ENCODE measurements at regions not wholly inside any gene's neighbourhood (a gene's known extent, or its start where the extent isn't known, plus 50 kb on each side); places are given as distances from the start of the nearest gene placed in this dataset.
A peak's percentile ranks its signal among the peaks of the same experiment; 100 is the strongest.

DNA sequence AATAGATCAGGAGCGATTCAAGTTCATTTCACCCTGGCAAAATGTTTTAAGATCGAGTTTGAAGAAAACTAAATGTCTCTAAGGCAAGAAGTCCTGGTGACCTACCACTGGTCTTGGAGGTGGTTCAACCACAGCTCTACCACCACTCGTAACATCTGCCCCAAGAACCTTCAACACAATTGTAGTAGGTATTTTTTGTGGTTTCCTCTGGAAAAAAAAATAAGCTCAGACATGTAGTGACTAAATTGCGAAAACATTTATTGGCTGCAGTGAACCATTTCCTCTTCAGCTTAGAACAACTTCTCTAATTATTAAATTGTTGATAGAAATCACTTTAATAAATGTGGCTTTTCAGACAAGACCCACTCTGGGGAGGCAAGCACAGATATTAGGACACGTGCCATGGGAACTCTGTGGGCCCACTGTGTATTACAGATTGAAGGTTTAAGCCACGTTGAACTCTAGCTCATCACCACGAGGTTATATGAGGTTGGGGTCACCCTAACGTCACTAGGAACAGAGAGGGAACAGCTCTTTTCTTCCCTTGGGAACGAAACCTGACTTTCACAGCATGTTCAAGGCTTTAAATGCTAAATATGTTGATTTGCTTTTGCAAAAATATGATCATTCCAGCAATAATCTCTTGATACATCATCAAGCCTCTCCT, 142.9 kb downstream of the HSD17B3 start:
- CTCF ChIA-PET, result interaction anchor here (0.6 to 1.1 kb wide), 2 partner anchors 10 to 160 kb away, joined by 3 to 5 read pairs; no protein-coding TSS in a partner anchor

DNA sequence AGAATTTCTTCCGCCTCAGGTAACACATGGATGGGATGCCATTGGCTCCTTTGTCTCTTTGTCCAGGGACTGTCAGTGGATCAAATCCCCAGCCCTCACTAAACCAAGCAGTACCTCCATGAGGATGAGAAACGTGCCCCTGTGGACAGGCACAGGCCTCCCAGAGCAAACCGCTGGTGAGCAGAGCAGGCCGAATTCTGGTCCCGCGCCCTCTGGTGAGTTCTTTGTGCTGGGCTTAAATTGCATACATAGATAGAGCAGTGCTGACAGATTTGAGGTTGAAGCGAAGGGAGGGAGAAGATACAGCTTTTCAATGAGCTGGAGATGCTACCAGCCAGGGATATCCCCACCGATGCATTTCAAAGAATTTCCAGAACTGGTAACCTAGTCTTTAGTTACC, 143.8 kb downstream of the HSD17B3 start:
- H3K27me3 ChIP-seq (ENCODE audit: control insufficient read depth in 2 of 2, insufficient read depth in 2 of 2, low read length in 2 of 2), result no peaks in the 10 kb centered on the region
- intact Hi-C loops (cut with micrococcal nuclease), result no loop called here
- DNase-seq (no peak), ATAC-seq (no peak)
- H3K36me3 Mint-ChIP-seq, result peaks cover 0 to 3% (median 0%) of the 10 kb centered on the region in 5 donors
- peaks cover 0 to 32% (median 6%) of the 10 kb centered on the region in 5 donors for H3K27me3 Mint-ChIP-seq
- H3K27ac ChIP-seq (ENCODE audit: low read depth, low read length), result no peak overlapping the region
- ChIA-PET CTCF (interaction anchor here (0.6 kb wide), 1 partner anchor 159 kb away, joined by 3 read pairs; no protein-coding TSS in a partner anchor), POLR2A (no interaction called here)
- H3K4me3 ChIP-seq (ENCODE audit: low read length), result no peak overlapping the region
- H3K4me1 ChIP-seq (ENCODE audit: control insufficient read depth in 2 of 2, insufficient read depth in 2 of 2, low read length in 2 of 2), result no peaks in the 10 kb centered on the region
- no peaks in the 10 kb centered on the region for H3K9me3 ChIP-seq (ENCODE audit: control insufficient read depth in 2 of 3, low read length in 3 of 3)
- no peaks in the 10 kb centered on the region for H3K36me3 ChIP-seq (ENCODE audit: control insufficient read depth in 2 of 3, insufficient read depth in 3 of 3, low read length in 3 of 3)
- no peak overlapping the region for H3K4me3 Mint-ChIP-seq
- H3K4me1 Mint-ChIP-seq, result peaks cover 4 to 29% (median 14%) of the 10 kb centered on the region in 7 donors
- H3K27ac Mint-ChIP-seq, result no peak overlapping the region
- H3K9me3 Mint-ChIP-seq, result peaks cover 0 to 3% (median 0%) of the 10 kb centered on the region in 11 donors

More for the DNA sequence above, 142.9 kb downstream of the HSD17B3 start:
- Histone ChIP-seq H3K27ac (ENCODE audit: low read depth, low read length) (no peak overlapping the region), H3K36me3 (ENCODE audit: control insufficient read depth in 2 of 3, insufficient read depth in 3 of 3, low read length in 3 of 3) (no peaks in the 10 kb centered on the region), H3K27me3 (ENCODE audit: control insufficient read depth in 2 of 2, insufficient read depth in 2 of 2, low read length in 2 of 2) (no peaks in the 10 kb centered on the region), H3K9me3 (ENCODE audit: control insufficient read depth in 2 of 3, low read length in 3 of 3) (no peaks in the 10 kb centered on the region), H3K4me1 (ENCODE audit: control insufficient read depth in 2 of 2, insufficient read depth in 2 of 2, low read length in 2 of 2) (no peaks in the 10 kb centered on the region), H3K4me3 (ENCODE audit: low read length) (no peak overlapping the region)
- no peak for ATAC-seq
- H3K4me3 Mint-ChIP-seq, result no peak overlapping the region
- H3K9me3 Mint-ChIP-seq, result peaks cover 0 to 3% (median 0%) of the 10 kb centered on the region in 11 donors
- H3K27me3 Mint-ChIP-seq, result peaks cover 0 to 32% (median 6%) of the 10 kb centered on the region in 5 donors
- intact Hi-C loops (cut with micrococcal nuclease), result no loop called here
- peaks cover 4 to 29% (median 14%) of the 10 kb centered on the region in 7 donors for H3K4me1 Mint-ChIP-seq
- peaks cover 0 to 3% (median 0%) of the 10 kb centered on the region in 5 donors for H3K36me3 Mint-ChIP-seq
- POLR2A ChIA-PET, result no interaction called here
- DNase-seq, result no peak
- peak overlapping the region in 1 of 9 donors; percentile 39 for H3K27ac Mint-ChIP-seq

DNA sequence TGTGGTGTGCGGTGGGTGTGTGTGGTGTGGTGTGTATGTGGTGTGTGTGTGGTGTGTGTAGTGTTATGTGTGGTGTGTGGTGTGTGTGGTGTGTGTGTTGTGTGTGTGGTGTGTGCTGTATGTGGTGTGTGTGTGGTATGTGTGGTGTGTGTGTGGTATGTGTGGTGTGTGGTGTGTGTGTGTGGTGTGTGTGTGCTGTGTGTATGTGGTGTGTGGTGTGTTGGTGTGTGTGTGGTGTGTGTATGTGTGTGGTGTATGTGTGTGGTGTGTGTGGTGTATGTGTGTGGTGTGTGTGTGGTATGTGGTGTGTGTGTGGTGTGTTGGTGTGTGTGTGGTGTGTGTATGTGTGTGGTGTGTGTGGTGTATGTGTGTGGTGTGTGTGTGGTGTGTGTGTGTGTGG, 144.3 kb downstream of the HSD17B3 start:
- Histone ChIP-seq H3K27ac (ENCODE audit: low read depth, low read length) (no peak overlapping the region), H3K4me3 (ENCODE audit: low read length) (no peak overlapping the region), H3K36me3 (ENCODE audit: control insufficient read depth in 2 of 3, insufficient read depth in 3 of 3, low read length in 3 of 3) (no peaks in the 10 kb centered on the region), H3K9me3 (ENCODE audit: control insufficient read depth in 2 of 3, low read length in 3 of 3) (no peaks in the 10 kb centered on the region), H3K4me1 (ENCODE audit: control insufficient read depth in 2 of 2, insufficient read depth in 2 of 2, low read length in 2 of 2) (no peaks in the 10 kb centered on the region), H3K27me3 (ENCODE audit: control insufficient read depth in 2 of 2, insufficient read depth in 2 of 2, low read length in 2 of 2) (no peaks in the 10 kb centered on the region)
- intact Hi-C loops (cut with micrococcal nuclease), result no loop called here
- peaks cover 0 to 3% (median 0%) of the 10 kb centered on the region in 11 donors for H3K9me3 Mint-ChIP-seq
- peak overlapping the region in 1 of 9 donors; percentile 10 for H3K27ac Mint-ChIP-seq
- ChIA-PET POLR2A (no interaction called here), CTCF (no interaction called here)
- peaks cover 0 to 3% (median 0%) of the 10 kb centered on the region in 5 donors for H3K36me3 Mint-ChIP-seq
- peaks cover 4 to 29% (median 14%) of the 10 kb centered on the region in 7 donors for H3K4me1 Mint-ChIP-seq
- DNase-seq (no peak), ATAC-seq (no peak)
- peaks cover 0 to 32% (median 6%) of the 10 kb centered on the region in 5 donors for H3K27me3 Mint-ChIP-seq
- peak overlapping the region in 2 of 10 donors; percentile 14 to 42 for H3K4me3 Mint-ChIP-seq

DNA sequence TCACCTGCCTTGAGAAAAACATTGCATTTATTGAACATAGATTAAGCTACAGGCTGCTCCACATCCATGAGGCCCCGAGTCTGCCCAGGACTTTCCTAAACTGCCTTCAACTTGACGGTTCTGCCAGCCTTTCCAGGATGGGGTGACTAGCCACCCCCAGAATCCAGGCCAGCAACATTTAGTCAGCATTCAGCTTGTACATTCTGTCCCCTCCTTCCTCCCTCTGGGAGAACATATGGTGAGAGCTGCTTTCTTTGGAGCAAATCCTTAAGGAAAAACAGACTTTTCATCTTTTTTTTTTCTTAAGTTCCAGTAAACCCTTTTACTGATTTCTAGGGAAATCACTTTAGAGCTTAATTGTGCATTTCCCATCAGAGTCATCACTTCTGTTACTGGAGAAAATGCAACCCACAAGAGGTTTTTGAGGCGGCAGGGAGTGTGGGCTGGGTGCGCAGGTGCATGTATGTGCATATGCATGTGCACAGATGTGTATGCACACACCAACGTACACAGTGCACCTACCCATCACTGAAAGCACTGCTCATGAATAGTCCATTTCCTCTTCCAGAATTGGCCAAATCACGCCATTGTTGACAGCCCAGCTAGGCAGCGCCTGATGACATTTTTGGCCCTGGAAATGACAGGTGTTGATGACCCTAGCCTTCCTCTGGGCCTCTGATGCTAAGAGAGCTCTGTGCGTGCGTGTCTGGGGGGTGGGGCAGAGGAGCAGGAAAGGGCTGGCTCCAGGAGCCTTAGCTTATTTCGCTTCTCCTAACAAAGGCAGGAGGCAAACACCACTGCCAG, 145.6 kb downstream of the HSD17B3 start:
- DNase-seq, result no peak
- no peaks in the 10 kb centered on the region for H3K4me1 ChIP-seq (ENCODE audit: control insufficient read depth in 2 of 2, insufficient read depth in 2 of 2, low read length in 2 of 2)
- H3K27me3 Mint-ChIP-seq, result peaks cover 0 to 27% (median 6%) of the 10 kb centered on the region in 5 donors
- H3K9me3 ChIP-seq (ENCODE audit: control insufficient read depth in 2 of 3, low read length in 3 of 3), result no peaks in the 10 kb centered on the region
- H3K27ac ChIP-seq (ENCODE audit: low read depth, low read length), result no peak overlapping the region
- H3K27ac Mint-ChIP-seq, result no peak overlapping the region
- H3K36me3 Mint-ChIP-seq, result peaks cover 0 to 3% (median 0%) of the 10 kb centered on the region in 5 donors
- intact Hi-C loops (cut with micrococcal nuclease), result no loop called here
- no peaks in the 10 kb centered on the region for H3K36me3 ChIP-seq (ENCODE audit: control insufficient read depth in 2 of 3, insufficient read depth in 3 of 3, low read length in 3 of 3)
- ChIA-PET POLR2A (no interaction called here), CTCF (no interaction called here)
- H3K4me3 ChIP-seq (ENCODE audit: low read length), result no peak overlapping the region
- no peak overlapping the region for H3K4me3 Mint-ChIP-seq
- H3K4me1 Mint-ChIP-seq, result peaks cover 4 to 29% (median 14%) of the 10 kb centered on the region in 7 donors
- no peak for ATAC-seq
- no peaks in the 10 kb centered on the region for H3K27me3 ChIP-seq (ENCODE audit: control insufficient read depth in 2 of 2, insufficient read depth in 2 of 2, low read length in 2 of 2)
- H3K9me3 Mint-ChIP-seq, result peaks cover 0 to 3% (median 0%) of the 10 kb centered on the region in 11 donors

DNA sequence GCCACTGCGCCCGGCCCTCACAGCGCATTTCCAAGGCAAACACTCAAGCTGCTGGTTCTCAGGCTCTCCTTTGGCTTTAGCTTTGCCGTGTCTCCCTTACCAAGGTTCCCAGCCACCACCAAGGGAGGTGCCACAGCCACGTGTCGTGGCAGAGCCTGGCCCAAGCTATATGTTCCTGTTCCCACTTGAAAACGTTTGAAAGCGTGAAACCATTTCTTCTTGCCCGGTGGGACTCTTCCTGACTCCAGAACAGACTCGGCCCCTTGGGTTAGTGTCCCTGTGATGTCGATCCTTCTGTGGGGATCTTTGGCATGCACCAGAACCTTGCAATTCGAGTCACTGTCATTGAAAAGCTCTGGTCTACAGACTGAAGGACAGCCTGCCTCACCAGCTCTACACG, 147.9 kb downstream of the HSD17B3 start:
- H3K36me3 ChIP-seq (ENCODE audit: control insufficient read depth in 2 of 3, insufficient read depth in 3 of 3, low read length in 3 of 3), result no peaks in the 10 kb centered on the region
- H3K4me1 ChIP-seq (ENCODE audit: control insufficient read depth in 2 of 2, insufficient read depth in 2 of 2, low read length in 2 of 2), result peaks cover 8 to 16% of the 10 kb centered on the region in 2 donors
- no peaks in the 10 kb centered on the region for H3K9me3 ChIP-seq (ENCODE audit: control insufficient read depth in 2 of 3, low read length in 3 of 3)
- no peak for ATAC-seq
- H3K9me3 Mint-ChIP-seq, result peaks cover 0 to 3% (median 0%) of the 10 kb centered on the region in 11 donors
- H3K27me3 Mint-ChIP-seq, result peaks cover 0 to 23% (median 6%) of the 10 kb centered on the region in 5 donors
- intact Hi-C loops (cut with micrococcal nuclease), result no loop called here
- POLR2A ChIA-PET, result no interaction called here
- no peak overlapping the region for H3K4me3 ChIP-seq (ENCODE audit: low read length)
- peaks cover 11 to 46% (median 27%) of the 10 kb centered on the region in 7 donors for H3K4me1 Mint-ChIP-seq
- DNase-seq, result no peak
- peaks cover 0 to 3% (median 0%) of the 10 kb centered on the region in 5 donors for H3K36me3 Mint-ChIP-seq
- no peaks in the 10 kb centered on the region for H3K27me3 ChIP-seq (ENCODE audit: control insufficient read depth in 2 of 2, insufficient read depth in 2 of 2, low read length in 2 of 2)
- no peak overlapping the region for H3K27ac ChIP-seq (ENCODE audit: low read depth, low read length)
- CTCF ChIA-PET, result interaction anchor here (0.6 kb wide), 1 partner anchor 435 kb away, joined by 4 read pairs; no protein-coding TSS in a partner anchor
- peak overlapping the region in 1 of 9 donors; percentile 46 for H3K27ac Mint-ChIP-seq
- H3K4me3 Mint-ChIP-seq, result no peak overlapping the region

DNA sequence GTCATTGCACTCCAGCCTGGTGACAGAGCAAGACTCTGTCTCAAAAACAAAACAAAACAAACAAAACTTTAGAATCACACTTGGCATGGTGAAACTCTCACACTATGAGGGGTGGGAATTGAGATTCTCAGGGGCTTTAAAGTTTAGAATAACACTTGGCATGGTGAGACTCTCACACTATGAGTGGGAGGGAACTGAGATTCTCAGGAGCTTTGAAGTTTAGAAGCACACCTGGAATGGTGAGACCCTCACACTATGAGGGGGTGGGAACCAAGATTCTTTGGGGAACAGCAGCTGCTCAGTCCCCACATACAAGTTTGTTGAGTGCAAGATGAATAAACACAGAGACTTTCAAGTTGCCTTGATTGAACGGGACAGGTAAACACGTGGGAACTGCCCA, 149.4 kb downstream of the HSD17B3 start:
- ATAC-seq, result no peak

More for the DNA sequence above, 149.4 kb downstream of the HSD17B3 start:
- CTCF ChIA-PET, result no interaction called here
- H3K27me3 ChIP-seq (ENCODE audit: control insufficient read depth in 2 of 2, insufficient read depth in 2 of 2, low read length in 2 of 2), result no peaks in the 10 kb centered on the region
- Mint-ChIP-seq H3K9me3 (peaks cover 0 to under 1% (median 0%) of the 10 kb centered on the region in 11 donors), H3K36me3 (peaks cover 0 to under 1% (median 0%) of the 10 kb centered on the region in 5 donors), H3K4me1 (peaks cover 7 to 42% (median 18%) of the 10 kb centered on the region in 7 donors), H3K27me3 (peaks cover 0 to 26% (median 6%) of the 10 kb centered on the region in 5 donors), H3K27ac (no peak overlapping the region), H3K4me3 (no peak overlapping the region)
- intact Hi-C loops (cut with micrococcal nuclease), result no loop called here
- no peaks in the 10 kb centered on the region for H3K36me3 ChIP-seq (ENCODE audit: control insufficient read depth in 2 of 3, insufficient read depth in 3 of 3, low read length in 3 of 3)
- no peaks in the 10 kb centered on the region for H3K9me3 ChIP-seq (ENCODE audit: control insufficient read depth in 2 of 3, low read length in 3 of 3)
- H3K4me3 ChIP-seq (ENCODE audit: low read length), result no peak overlapping the region
- H3K27ac ChIP-seq (ENCODE audit: low read depth, low read length), result no peak overlapping the region
- POLR2A ChIA-PET, result no interaction called here
- peaks cover 8 to 17% of the 10 kb centered on the region in 2 donors for H3K4me1 ChIP-seq (ENCODE audit: control insufficient read depth in 2 of 2, insufficient read depth in 2 of 2, low read length in 2 of 2)
- no peak for DNase-seq

Data from naive thymus-derived CD4-positive, alpha-beta T cell (primary cell).